ENCODE measurements at regions not wholly inside any gene's neighbourhood (a gene's known extent, or its start where the extent isn't known, plus 50 kb on each side); places are given as distances from the start of the nearest gene placed in this dataset.

DNA sequence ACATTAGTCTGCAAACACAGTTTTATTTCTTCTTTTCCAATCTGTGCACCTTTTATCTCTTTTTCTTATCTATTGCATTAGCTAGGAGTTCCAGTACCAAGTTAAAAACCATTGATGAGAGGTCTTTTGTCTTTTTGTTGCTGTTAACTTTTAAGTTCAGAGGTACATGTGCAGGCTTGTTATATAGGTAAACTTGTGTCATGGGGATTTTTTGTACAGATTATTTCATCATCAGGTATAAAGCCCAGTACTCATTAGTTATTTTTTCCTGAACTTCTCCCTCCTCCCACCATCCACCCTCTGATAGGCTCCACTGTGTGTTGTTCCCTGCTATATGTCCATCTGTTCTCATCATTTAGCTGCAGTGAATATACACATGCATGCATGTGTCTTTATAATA, 349.9 kb downstream of the PDHA2 start:
- DNase-seq, result no peak

- DNase-seq, result no peak
Observed at GRCh38 chr4:96193061-96193460, 353.2 kb downstream of the PDHA2 start.

- DNase-seq, result no peak
Observed at GRCh38 chr4:96194993-96195392, 355.1 kb downstream of the PDHA2 start.

- DNase-seq, result no peak
Observed at GRCh38 chr4:96205143-96205936, 365.4 kb downstream of the PDHA2 start.

GRCh38 chr4:96227515-96227914, 387.6 kb downstream of the PDHA2 start:
- DNase-seq, result no peak

- no peak for DNase-seq
Observed at GRCh38 chr4:96228463-96228862, 388.6 kb downstream of the PDHA2 start.

- DNase-seq, result no peak
Observed at GRCh38 chr4:96240041-96240440, 400.1 kb downstream of the PDHA2 start.

- no peak for DNase-seq
Observed at GRCh38 chr4:96241819-96242218, 401.9 kb downstream of the PDHA2 start.

DNA sequence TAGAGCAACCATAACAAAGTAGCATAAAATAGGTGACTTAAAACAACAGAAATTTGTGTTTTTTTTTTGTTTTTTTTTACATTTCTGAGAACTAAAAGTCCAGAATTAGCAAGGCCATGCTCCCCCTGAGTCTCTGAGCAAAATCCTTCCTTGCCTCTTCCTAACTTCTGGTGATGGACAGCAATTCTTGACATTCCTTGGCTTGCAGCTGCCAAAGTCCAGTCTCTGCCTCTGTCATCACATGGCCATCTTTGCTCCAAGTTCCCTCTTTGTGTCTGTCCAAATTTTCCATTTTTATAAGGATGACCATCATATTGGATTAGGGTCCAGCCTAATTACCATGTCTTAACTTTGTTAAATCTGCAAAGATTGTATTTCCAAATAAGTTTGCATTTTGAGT, 407.2 kb downstream of the PDHA2 start:
- no peak for DNase-seq

GRCh38 chr4:96248225-96248624, 408.3 kb downstream of the PDHA2 start:
- DNase-seq, result no peak

DNA sequence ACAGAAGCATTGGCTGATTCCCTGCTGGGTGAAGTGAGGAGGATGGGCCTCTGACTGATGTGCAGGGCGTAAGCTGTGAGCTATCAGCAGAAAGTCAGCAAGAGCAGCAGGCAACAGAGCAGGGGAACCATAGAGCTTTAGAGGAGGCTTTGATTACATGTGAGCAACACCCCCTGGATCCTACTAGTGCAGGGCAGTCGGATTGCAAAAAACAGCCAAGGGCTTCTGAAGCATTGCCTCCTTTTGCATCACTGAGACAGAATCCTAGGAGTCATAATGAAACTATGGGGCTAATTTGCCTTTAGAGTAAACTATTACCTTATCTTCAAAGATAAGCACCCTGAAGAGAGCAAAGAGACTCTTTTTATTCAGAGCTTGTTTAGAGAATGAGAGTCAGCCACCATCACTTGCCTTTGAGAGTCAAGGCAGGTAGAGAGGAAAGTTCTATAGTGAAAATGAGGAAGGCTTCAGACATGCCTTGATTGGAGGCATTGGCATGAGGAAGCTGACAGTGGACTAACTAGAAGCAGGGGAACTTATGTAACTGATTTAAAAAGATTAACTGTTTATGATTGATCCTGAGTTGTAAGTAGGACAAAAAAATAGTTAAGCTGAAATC, 420.3 kb downstream of the PDHA2 start:
- no peak for DNase-seq

- no peak for DNase-seq
Observed at GRCh38 chr4:96262057-96262456, 422.2 kb downstream of the PDHA2 start.

GRCh38 chr4:96263291-96263690, 423.4 kb downstream of the PDHA2 start:
- DNase-seq, result no peak

GRCh38 chr4:96264941-96265463, 425.1 kb downstream of the PDHA2 start:
- DNase-seq, result no peak

GRCh38 chr4:96293806-96294205, 453.9 kb downstream of the PDHA2 start:
- no peak for DNase-seq

DNA sequence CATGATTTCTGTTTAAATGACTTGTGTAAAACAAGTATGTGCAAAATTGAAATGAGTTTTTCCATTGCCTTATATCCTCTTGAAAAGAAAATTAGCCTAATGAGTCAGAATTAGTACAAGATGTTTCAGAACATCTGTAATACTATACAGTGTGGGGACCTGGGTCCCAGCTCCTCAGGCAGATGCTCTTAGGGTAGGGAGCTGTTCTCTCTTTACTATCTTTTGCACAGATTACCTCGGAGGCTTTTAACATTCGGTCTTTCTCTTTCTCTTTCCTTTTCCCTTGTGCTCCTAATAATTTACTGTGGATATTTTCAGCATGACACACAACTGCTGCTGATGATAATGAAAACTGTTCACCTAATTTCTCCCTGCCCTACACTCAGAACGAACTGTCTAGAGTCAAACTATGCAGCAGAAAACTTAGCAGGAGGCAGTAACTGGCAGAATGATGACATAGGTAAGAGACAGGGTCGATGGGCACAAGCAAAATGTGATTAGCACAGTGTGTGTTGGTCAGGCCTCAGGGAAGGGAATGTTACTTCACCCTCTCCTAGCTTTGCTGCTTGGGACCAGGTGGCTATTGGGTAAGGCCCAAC, 455.3 kb downstream of the PDHA2 start:
- no peak for DNase-seq

- no peak for DNase-seq
Observed at GRCh38 chr4:96301715-96302114, 461.8 kb downstream of the PDHA2 start.

DNA sequence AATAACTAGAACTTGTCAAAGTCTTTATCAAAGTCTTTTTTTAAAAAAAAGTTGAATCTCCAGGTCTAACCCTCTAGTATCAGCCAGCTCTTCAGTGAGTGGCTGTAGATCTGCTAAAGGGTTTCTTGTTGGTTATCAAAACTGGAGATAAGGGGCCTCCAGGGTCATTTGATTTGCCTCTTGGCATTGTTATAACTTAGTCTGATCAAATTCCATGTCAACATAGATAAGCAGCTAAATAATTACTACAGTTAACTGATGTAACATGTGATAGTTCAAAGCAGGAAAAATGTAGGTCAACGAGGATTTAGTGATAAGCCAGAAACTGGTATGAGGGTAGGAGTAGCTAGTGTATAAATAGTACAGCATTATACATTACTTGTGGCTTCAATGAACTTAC, 465.1 kb downstream of the PDHA2 start:
- DNase-seq, result no peak

DNA sequence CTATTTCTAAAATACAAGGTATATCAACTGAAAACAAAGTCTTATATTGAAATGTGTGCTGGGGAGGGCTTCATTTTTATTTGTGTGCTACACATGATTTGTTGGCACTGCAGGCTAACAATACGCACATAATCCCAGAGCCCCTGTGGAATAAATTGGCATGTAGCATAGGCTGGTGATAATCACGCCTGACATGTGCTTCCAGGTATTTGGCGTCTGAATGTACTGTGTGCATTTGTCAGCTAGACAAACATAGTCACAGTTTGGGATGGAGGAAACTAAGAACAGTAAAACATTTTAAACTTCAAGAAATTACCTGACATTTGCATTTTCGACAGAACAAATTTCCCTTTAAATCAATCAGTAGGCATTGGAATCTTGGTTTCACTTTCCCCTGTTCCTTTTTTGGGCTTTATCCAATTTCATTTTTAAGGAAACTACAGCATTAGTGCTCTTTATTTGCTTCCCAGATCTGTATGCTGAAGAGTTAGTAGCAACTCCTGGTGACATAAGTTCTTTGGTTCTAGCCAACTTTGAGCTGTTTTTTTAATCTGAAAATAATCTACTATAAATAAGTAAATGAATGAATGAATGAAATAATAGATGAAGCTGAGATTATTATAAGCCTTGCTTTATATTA, 472.3 kb downstream of the PDHA2 start:
- DNase-seq, result no peak

- DNase-seq, result no peak
Observed at GRCh38 chr4:96315815-96316214, 475.9 kb downstream of the PDHA2 start.

DNA sequence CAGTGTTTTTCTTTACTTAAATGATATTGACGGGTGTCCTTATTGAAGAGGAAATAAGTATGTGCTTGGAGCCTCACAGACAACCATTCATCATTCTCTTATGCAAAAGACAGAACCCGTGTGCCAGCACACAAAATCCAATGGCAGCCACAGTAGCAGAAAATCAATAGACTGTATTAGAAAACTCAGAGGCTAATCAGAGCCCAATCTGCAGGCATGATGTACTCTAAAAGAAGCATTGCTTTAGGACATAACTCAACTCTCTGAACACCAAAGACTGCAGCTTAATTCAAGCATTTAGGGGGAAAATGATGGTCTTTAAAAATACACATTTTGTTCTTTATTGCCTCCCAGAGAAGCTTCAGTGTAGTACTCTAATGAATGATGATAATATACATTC, 476.9 kb downstream of the PDHA2 start:
- DNase-seq, result no peak

DNA sequence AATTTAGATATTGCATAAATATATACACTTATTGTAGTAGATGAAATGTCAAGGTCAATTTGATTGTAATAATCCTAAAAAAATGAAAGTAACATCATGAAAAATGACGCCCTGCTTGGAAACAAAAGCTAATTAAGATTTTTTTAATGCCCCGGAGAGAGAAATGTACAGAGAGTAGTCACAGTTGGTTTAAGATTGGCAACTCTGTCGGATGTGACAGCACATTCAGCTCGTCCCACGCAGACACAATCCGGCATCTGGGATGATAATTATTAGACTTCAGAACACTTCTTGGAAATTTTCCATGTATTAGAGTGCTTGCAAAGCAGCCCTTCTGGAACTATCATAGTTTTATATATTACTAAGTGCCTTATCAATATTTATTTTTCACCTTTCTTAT, 478.0 kb downstream of the PDHA2 start:
- DNase-seq, result no peak

DNA sequence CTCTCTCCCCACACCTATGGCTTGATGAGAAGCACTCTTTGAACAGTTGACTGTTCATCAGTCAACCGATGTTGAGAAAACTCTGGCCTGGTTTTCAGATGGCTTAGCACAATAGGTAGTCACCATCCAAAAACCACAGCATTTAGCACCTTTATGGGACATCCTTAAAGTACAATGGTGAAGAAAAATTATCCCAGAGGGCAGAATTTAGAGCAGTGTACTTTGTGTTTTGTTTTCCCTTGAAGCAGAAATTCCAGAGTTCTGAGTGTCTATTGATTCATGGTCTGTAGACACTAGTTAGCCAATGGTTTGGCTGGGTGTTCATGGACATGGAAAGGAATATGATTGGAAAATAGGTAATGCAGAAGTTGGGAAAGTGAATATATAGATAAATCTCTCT, 487.0 kb downstream of the PDHA2 start:
- no peak for DNase-seq
